Esophagus muscularis mucosa (tissue), 4 donors: ENCODE measurements at regions not wholly inside any gene's neighbourhood (a gene's known extent, or its start where the extent isn't known, plus 50 kb on each side); places are given as distances from the start of the nearest gene placed in this dataset.

Experiments used
- DNase-seq: peaks from one replicate; pipeline ENCODE4 v3.0.0-alpha.2; 2017; ENCODE audit errors: extremely low spot score
- H3K27ac ChIP-seq, 4 donors: fragments of 200-600 bp; sonication (generic); replicated peaks in 1 of 4; 1 replicate in 3 of 4; 2 replicates in 1 of 4; pipeline ENCODE4 v1.5.1; 2016 to 2019; ENCODE audit warnings: mild to moderate bottlenecking in 1 of 4
- H3K27me3 ChIP-seq, 4 donors: fragments of 200-600 bp; sonication (generic); one replicate each; pipeline versions ENCODE4 v1.5.1 to v1.6.0; 2016 to 2019
- H3K36me3 ChIP-seq, 4 donors: fragments of 200-600 bp; sonication (generic); one replicate each; pipeline ENCODE4 v1.5.1; 2016 to 2019
- H3K4me1 ChIP-seq, 4 donors: fragments of 200-600 bp; sonication (generic); one replicate each; pipeline ENCODE4 v1.5.1; 2016 to 2019
- H3K4me3 ChIP-seq, 4 donors: fragments of 200-600 bp; sonication (generic); 1 replicate in 2 of 4; 2 replicates in 2 of 4; pipeline ENCODE4 v1.5.1; 2016 to 2019; ENCODE audit warnings: mild to moderate bottlenecking in 4 of 4, moderate library complexity in 1 of 4
- H3K9me3 ChIP-seq, 4 donors: fragments of 200-600 bp; sonication (generic); 1 replicate in 3 of 4; 2 replicates in 1 of 4; pipeline ENCODE4 v1.5.1; 2016 to 2019
- CTCF ChIP-seq, 3 experiments: fragments of 200-600 bp in 2 of 3; fragments of 450-650 bp in 1 of 3; sonication (generic) in 2 of 3; IDR thresholded peaks; one replicate each; pipeline ENCODE4 v1.5.1; 2017 to 2019; ENCODE audit warnings: antibody characterized with exemption in 3 of 3, mild to moderate bottlenecking in 2 of 3, moderate library complexity in 1 of 3
- EP300 ChIP-seq: sonication (generic); formaldehyde crosslinking; IDR thresholded peaks from one replicate; pipeline ENCODE4 v1.6.1; 2017; ENCODE audit warnings: antibody characterized with exemption
- POLR2A ChIP-seq: fragments of 450-650 bp; IDR thresholded peaks from one replicate; pipeline ENCODE4 v1.6.1; 2017; ENCODE audit warnings: antibody characterized with exemption, moderate library complexity, mild to moderate bottlenecking, low read depth
- POLR2AphosphoS5 ChIP-seq, 2 donors: sonication (generic); formaldehyde crosslinking; IDR thresholded peaks; one replicate each; pipeline ENCODE4 v1.6.1; 2017; ENCODE audit warnings: antibody characterized with exemption in 2 of 2
- WGBS: methylation state at CpG from one replicate; pipeline ENCODE4 v1.1.5; 2018; 5-methylcytosine and 5-hydroxymethylcytosine counted together
- intact Hi-C: fragments of 100-400 bp; cut with DNase I; formaldehyde crosslinking; loops from one replicate; pipeline ENCODE4 v1.15.1; 2023

DNA sequence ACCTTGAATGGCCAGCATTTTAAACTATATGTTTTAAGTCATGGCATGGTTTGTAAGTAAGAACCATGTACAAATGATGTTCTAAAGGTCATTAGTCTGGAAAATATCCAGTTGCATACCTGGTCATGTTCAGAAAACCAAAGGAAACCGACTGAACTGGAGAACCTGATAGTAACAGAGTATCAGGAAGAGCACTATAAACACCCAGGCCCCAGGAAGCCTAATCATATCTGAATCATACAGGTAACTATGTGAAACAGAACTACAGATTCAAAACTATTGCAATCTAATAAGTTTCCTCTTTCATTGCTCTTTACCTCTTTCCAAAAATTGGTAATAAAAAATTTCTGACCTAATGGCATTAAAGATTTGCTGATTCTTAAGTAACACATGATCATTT, 500.3 kb downstream of the ARHGEF28 start:
- Histone ChIP-seq H3K4me3 (no peak overlapping the region), H3K27me3 (no peaks in the 10 kb centered on the region), H3K9me3 (no peaks in the 10 kb centered on the region), H3K36me3 (no peaks in the 10 kb centered on the region), H3K27ac (no peak overlapping the region), H3K4me1 (peaks cover 11 to 19% (median 16%) of the 10 kb centered on the region in 4 donors)
- no peak for TF ChIP-seq POLR2AphosphoS5 (IDR thresholded peaks at IDR 0.05)
- TF ChIP-seq CTCF (IDR thresholded peaks at IDR 0.05) = no peak
- no peak for TF ChIP-seq POLR2A
- no peak for TF ChIP-seq EP300
- intact Hi-C loops = no loop called here
- WGBS = 50% methylated on average over 1 of the region's 1 CpG
- DNase-seq = peak; percentile 7

DNA sequence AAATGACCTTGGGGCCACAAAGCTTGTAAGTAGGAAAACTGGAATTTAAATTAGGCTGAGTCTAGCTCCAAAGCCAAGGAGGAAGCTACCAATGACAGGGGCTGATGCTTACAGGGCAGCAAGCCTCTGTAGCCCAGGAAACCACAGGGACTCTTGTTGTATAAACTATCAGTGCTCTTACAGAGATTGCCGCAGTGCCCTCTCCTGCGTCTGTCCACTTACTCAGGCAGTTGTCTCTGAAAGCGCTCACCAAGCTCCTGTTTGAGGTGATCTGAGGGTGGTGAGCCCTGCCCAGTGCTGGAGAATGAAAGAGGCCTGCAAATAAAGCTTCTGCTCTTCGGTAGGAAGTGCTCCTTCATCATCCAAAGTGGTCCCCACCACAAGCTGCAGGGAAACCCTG, 498.8 kb downstream of the ARHGEF28 start:
- intact Hi-C loops = no loop called here
- no peaks in the 10 kb centered on the region for H3K27me3 ChIP-seq
- TF ChIP-seq EP300 = no peak
- TF ChIP-seq CTCF (IDR thresholded peaks at IDR 0.05) = no peak
- no peak for TF ChIP-seq POLR2AphosphoS5 (IDR thresholded peaks at IDR 0.05)
- 94% methylated on average over 4 of the region's 4 CpGs for WGBS
- no peak overlapping the region for H3K4me3 ChIP-seq
- H3K27ac ChIP-seq = no peak overlapping the region
- H3K9me3 ChIP-seq = no peaks in the 10 kb centered on the region
- H3K4me1 ChIP-seq = peaks cover 11 to 19% (median 16%) of the 10 kb centered on the region in 4 donors
- no peaks in the 10 kb centered on the region for H3K36me3 ChIP-seq
- DNase-seq = peak; percentile 70

DNA sequence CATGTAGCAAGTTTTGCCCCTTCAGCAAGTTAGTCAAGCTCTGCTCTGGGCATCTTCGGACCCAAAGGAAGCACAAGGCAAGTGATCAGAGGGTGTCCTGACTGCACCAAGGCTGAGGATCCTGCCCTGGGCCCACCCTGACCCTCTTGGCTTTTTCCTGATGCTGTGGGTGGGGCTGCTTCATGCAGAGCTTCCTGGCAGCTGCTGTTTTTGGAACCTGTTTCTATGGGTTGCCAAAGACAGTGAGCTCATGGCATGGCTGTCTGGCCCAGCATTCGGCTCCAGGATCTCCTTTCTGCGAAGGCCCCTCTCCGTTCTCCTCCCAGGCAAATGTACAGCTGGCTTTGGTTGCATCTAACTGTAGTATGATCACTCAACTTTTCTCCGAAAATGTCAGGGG, 497.9 kb downstream of the ARHGEF28 start:
- DNase-seq = peak; percentile 88
- peaks cover 11 to 19% (median 16%) of the 10 kb centered on the region in 4 donors for H3K4me1 ChIP-seq
- intact Hi-C loops = no loop called here
- WGBS = 78% methylated on average over 5 of the region's 5 CpGs
- no peaks in the 10 kb centered on the region for H3K9me3 ChIP-seq
- no peaks in the 10 kb centered on the region for H3K36me3 ChIP-seq
- TF ChIP-seq POLR2AphosphoS5 (IDR thresholded peaks at IDR 0.05) = no peak
- TF ChIP-seq CTCF (IDR thresholded peaks at IDR 0.05) = no peak
- TF ChIP-seq EP300 = no peak
- no peak for TF ChIP-seq POLR2A
- no peaks in the 10 kb centered on the region for H3K27me3 ChIP-seq
- H3K4me3 ChIP-seq = no peak overlapping the region
- no peak overlapping the region for H3K27ac ChIP-seq

DNA sequence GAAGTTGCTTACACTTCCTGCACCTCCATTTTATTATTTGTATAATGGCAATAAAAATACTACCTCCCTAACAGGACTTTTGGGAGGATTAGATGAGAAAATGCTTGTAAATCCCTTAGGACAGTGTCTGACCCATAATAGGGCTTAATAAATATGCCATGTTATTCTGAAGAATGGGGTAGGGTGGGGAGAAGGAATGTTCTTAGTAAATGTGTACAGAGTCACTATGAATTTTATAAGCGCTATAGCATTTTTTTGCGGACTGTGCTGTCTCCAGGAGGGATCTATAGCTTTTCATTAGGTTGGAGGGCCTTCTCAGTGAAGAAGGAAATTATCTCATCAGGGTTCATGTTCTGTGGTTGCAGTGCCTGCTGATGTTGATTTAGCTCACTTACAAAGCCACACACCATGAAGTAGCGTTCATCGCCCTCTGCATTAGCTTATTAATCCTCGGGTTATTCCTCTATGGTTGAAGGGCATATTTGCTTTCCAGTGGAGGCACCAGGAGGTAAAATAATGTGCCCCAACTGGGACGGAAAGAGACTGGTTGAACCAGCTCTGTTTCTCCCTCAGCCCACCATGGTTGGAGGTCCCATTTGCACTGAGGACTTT, 497.1 kb downstream of the ARHGEF28 start:
- peaks cover 10 to 14% (median 12%) of the 10 kb centered on the region in 4 donors for H3K4me1 ChIP-seq
- peak; percentile 50 for DNase-seq
- TF ChIP-seq EP300 (no peak), POLR2AphosphoS5 (IDR thresholded peaks at IDR 0.05) (no peak), POLR2A (no peak), CTCF (IDR thresholded peaks at IDR 0.05) (no peak)
- H3K36me3 ChIP-seq = no peaks in the 10 kb centered on the region
- H3K9me3 ChIP-seq = peaks cover 0 to 6% (median 0%) of the 10 kb centered on the region in 4 donors
- no peaks in the 10 kb centered on the region for H3K27me3 ChIP-seq
- no peak overlapping the region for H3K4me3 ChIP-seq
- intact Hi-C loops = no loop called here
- 81% methylated on average over 6 of the region's 6 CpGs for WGBS
- no peak overlapping the region for H3K27ac ChIP-seq

DNA sequence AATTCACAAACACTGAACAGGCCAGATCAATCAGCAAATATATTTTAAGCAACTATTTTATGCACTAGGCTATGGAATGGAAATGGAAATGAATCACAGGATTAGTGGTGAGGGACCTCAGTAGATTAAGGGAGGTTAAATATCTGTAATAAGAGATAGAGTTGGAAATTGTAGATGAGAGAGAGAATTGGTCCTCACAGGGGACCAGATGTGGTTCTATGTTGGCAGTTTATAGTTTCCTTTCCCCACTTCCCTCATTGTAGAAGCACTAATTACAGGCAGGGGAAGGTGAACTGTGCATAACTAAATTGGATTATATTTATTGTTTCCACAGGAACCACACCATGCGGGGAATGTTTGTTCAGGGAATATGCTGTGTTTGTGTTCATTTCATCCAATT, 496.2 kb downstream of the ARHGEF28 start:
- H3K27me3 ChIP-seq = no peaks in the 10 kb centered on the region
- H3K27ac ChIP-seq = no peak overlapping the region
- peaks cover 0 to 6% (median 0%) of the 10 kb centered on the region in 4 donors for H3K9me3 ChIP-seq
- no peak overlapping the region for H3K4me3 ChIP-seq
- peaks cover 1 to 6% (median 4%) of the 10 kb centered on the region in 4 donors for H3K4me1 ChIP-seq
- intact Hi-C loops = no loop called here
- peak; percentile 10 for DNase-seq
- TF ChIP-seq POLR2A (no peak), EP300 (no peak), POLR2AphosphoS5 (IDR thresholded peaks at IDR 0.05) (no peak), CTCF (IDR thresholded peaks at IDR 0.05) (no peak)
- H3K36me3 ChIP-seq = no peaks in the 10 kb centered on the region
- WGBS = 74% methylated on average over 1 of the region's 1 CpG
